ENCODE measurements at regions not wholly inside any gene's neighbourhood (a gene's known extent, or its start where the extent isn't known, plus 50 kb on each side); places are given as distances from the start of the nearest gene placed in this dataset.
"Not testable (repeated sequence)": the region's sequence is repeated elsewhere in the genome, so short reads cannot be mapped to it uniquely, and the experiment has no call there.

DNA sequence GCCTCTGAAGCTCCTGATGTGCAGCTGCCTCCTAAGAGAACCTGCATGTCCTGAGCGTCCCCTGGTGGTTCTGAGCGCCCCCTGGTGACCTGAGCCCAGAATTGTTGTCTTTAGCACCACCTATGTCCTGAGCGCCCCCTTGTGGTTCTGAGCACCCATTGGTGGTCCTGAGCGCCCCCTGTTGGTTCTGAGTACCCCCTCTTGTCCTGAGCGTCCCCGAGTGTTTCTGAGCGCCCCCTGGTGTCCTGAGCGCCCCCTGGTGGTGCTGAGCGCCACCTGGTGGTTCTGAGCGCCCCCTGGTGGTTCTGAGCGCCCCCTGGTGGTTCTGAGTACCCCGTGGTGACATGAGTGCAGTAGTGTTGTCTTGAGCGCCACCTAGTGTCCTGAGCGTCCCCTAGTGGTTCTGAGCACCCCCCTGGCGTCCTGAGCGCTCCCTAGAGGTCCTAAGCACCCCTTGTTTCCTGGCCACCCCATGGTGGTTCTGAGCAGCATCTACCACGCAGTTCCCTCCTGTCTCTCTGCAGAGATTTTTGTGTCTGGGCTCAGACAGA, 782.5 kb downstream of the TMEM121 start:
- POLR2A ChIA-PET: no interaction called here
- Mint-ChIP-seq H3K4me3 (peak overlapping the region in 2 of 10 donors; percentile 28 to 56), H3K27ac (peak overlapping the region in 3 of 10 donors; percentile 6 to 84 (median 73)), H3K36me3 (no peaks in the 10 kb centered on the region), H3K9me3 (peaks cover 0 to 4% (median 0%) of the 10 kb centered on the region in 9 donors), H3K4me1 (no peaks in the 10 kb centered on the region), H3K27me3 (peaks cover 0 to 27% (median 4%) of the 10 kb centered on the region in 5 donors)
- ATAC-seq (peak; percentile 64 to 65), DNase-seq (peak; percentile 42 to 78 (median 62))

DNA sequence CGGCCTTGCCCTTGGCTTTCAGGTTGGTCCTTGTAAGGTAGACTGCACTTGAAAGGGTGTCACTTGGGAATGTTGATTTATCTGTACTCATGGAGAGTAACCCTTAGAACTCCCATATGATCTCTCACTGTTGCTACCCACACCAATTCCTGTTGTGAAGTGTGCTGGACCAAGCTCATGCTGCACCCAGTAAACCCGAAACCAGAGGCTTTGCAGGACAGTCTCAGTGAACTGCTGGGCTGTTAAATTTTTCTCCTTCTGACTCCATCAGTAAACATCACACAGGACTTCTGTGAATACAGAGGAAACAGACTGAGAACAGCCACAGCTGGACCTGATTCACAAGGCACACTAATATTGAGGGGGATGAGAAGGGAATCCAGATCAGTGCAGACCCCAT, 783.0 kb downstream of the TMEM121 start:
- no peaks in the 10 kb centered on the region for H3K36me3 Mint-ChIP-seq
- peak overlapping the region in 3 of 10 donors; percentile 6 to 84 (median 73) for H3K27ac Mint-ChIP-seq
- H3K27me3 Mint-ChIP-seq: peaks cover 0 to 32% (median 4%) of the 10 kb centered on the region in 5 donors
- no peak for DNase-seq
- H3K9me3 Mint-ChIP-seq: peaks cover 0 to 4% (median 0%) of the 10 kb centered on the region in 9 donors
- H3K4me3 Mint-ChIP-seq: no peak overlapping the region
- POLR2A ChIA-PET: no interaction called here
- ATAC-seq: no peak
- no peaks in the 10 kb centered on the region for H3K4me1 Mint-ChIP-seq

DNA sequence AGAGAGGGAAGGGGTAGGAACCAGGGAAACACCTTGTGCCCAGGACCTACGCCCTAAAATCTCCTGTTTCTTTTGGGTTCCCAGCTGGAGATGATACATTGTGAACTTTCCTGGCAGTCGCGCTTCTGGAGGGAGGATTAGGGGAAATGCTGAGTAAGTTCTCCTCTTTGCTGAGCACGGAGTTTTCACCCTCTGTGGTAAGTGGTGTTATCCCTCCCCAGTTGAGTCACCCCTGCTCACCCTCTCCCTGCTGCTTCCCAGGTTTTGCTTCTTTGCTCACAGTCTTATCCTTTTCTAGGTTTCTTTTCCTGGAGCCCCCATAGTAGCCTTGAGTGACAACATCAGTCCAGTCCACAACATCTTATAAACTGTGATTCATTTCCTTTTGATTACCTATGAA, 789.1 kb downstream of the TMEM121 start:
- Mint-ChIP-seq H3K27me3 (peaks cover 0 to 12% (median 1%) of the 10 kb centered on the region in 5 donors), H3K36me3 (no peaks in the 10 kb centered on the region), H3K9me3 (peaks cover 0 to 6% (median 0%) of the 10 kb centered on the region in 9 donors), H3K4me1 (no peaks in the 10 kb centered on the region), H3K4me3 (no peak overlapping the region), H3K27ac (no peak overlapping the region)
- POLR2A ChIA-PET: no interaction called here
- no peak for ATAC-seq
- no peak for DNase-seq

DNA sequence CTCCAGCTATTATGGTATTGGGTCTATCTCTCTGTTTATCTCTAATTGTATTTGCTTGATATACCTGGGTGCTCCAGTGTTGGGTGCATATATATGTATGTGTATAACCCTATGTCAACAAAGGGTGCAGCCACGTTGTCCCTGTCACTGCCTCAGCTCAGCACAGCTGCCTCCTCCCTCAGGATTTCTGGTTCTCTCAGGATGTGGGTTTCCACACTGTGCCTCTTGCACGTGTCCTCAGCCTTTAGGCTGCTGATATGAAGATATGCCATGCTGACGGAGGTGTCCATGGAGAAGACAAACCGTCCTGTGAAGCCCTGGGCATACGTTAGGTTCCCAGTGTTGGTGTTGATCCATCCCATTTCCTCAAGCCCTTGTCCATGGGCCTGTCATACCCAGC, 791.2 kb downstream of the TMEM121 start:
- POLR2A ChIA-PET: no interaction called here
- H3K36me3 Mint-ChIP-seq: no peaks in the 10 kb centered on the region

DNA sequence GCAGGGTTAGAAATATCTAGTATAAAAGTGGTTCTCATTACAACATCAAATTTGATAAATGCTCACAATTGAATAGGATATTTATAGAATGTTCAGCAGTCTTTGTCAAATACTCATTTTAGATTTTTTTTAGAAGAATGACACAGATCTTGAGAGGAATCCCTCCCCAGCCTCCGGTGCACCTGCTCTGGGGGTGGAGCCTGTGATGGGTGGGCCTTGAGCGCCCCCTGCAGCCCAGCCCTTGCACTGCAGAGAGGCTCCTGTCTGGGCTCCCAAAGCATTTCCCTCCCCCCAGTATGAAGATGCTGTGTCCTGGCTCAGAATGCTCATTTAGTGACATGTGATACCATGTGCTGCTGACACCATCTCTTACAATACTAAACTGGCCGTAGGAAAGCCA, 792.3 kb downstream of the TMEM121 start:
- no peak overlapping the region for H3K27ac Mint-ChIP-seq
- no peaks in the 10 kb centered on the region for H3K36me3 Mint-ChIP-seq
- peaks cover 0 to 6% (median 0%) of the 10 kb centered on the region in 9 donors for H3K9me3 Mint-ChIP-seq
- no peaks in the 10 kb centered on the region for H3K4me1 Mint-ChIP-seq
- no peak overlapping the region for H3K4me3 Mint-ChIP-seq
- POLR2A ChIA-PET: no interaction called here
- H3K27me3 Mint-ChIP-seq: peaks cover 3 to 23% (median 10%) of the 10 kb centered on the region in 5 donors
- DNase-seq (peak; percentile 24 to 68 (median 48)), ATAC-seq (peak; percentile 36 to 50)

More for the DNA sequence above, 791.2 kb downstream of the TMEM121 start:
- DNase-seq: no peak
- H3K9me3 Mint-ChIP-seq: peaks cover 0 to 6% (median 0%) of the 10 kb centered on the region in 9 donors
- ATAC-seq: no peak
- H3K4me3 Mint-ChIP-seq: no peak overlapping the region
- peak overlapping the region in 1 of 10 donors; percentile 35 for H3K27ac Mint-ChIP-seq
- H3K27me3 Mint-ChIP-seq: peaks cover 0 to 14% (median 8%) of the 10 kb centered on the region in 5 donors
- no peaks in the 10 kb centered on the region for H3K4me1 Mint-ChIP-seq

DNA sequence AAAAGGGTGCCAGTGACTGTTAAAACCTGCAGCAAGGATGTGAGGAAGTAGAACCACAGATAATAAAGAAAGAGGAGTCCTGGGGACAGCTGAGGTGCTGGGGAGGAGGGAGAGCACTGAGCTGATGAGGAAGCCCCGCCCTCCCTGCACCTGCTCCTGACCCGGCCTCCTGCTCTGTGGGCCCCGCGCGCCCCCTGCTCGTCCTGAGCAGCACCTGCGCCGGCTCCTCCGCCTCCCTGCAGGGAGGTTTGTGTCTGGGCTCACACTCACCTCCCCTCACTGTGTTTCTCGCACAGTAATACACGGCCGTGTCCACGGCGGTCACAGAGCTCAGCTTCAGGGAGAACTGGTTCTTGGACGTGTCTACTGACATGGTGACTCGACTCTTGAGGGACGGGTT, 797.6 kb downstream of the TMEM121 start:
- H3K4me1 Mint-ChIP-seq, POLR2A ChIA-PET, H3K27ac Mint-ChIP-seq, ATAC-seq, H3K4me3 Mint-ChIP-seq, H3K9me3 Mint-ChIP-seq, H3K36me3 Mint-ChIP-seq: not testable (repeated sequence)
- H3K27me3 Mint-ChIP-seq: peaks cover 3 to 40% (median 11%) of the 10 kb centered on the region in 5 donors
- DNase-seq: peak in 3 of 10 donors; percentile 11 to 68 (median 31)

DNA sequence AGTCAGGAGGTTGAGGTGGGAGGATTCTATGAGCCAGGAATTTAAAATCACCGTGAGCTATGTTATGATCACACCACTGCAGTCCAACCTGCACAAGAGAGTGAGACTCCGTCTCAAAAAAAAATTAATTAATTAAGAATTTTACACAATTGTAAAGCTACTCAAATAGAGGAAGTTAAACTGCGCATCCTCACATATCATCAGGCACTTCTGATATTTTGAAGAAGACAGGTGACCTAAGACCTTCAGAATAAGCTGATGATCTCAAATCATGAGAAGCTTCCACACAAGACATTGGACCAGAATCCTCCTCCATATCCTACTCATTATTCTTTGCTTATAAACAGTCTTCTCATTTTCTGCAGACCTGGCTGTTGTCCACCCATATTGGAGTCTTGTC, 800.9 kb downstream of the TMEM121 start:
- ATAC-seq (no peak), DNase-seq (no peak)
- Mint-ChIP-seq H3K4me1 (no peaks in the 10 kb centered on the region), H3K27ac (no peak overlapping the region), H3K36me3 (no peaks in the 10 kb centered on the region), H3K27me3 (peaks cover 3 to 59% (median 17%) of the 10 kb centered on the region in 5 donors), H3K4me3 (no peak overlapping the region), H3K9me3 (no peaks in the 10 kb centered on the region)
- POLR2A ChIA-PET: no interaction called here

DNA sequence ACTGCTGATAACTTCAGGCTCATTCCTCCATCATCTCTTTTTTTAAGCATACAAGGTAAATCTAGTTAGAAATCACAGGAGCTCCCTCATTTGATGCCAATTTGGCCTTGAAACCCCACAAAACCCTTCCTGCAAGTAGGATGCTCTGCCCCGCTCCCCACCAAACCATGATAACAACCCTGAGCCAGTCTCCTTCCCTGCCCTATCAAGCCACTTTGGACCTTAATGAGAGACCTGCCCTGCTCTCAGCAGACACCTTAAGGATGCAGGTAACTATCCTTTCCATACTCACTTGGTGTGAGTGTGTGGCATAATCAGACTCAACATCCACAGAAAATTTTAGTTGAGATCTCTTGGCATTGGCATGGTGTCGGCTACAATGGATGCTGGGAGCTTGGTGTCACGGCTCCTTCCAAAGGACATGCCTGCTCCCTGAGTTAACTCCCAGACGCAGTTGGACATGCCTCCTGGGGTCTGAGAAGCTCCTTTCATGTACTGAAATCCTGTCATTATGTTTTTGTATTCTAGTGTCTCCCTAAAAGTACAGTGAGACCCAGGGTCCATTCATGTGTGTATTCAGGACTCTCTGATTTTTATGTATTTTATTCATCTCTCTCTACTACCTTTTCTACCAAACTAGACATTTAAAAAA, 801.4 kb downstream of the TMEM121 start:
- H3K36me3 Mint-ChIP-seq, ATAC-seq, H3K4me3 Mint-ChIP-seq, H3K4me1 Mint-ChIP-seq, H3K9me3 Mint-ChIP-seq, POLR2A ChIA-PET, H3K27ac Mint-ChIP-seq, DNase-seq: not testable (repeated sequence)
- peaks cover 2 to 54% (median 16%) of the 10 kb centered on the region in 5 donors for H3K27me3 Mint-ChIP-seq

DNA sequence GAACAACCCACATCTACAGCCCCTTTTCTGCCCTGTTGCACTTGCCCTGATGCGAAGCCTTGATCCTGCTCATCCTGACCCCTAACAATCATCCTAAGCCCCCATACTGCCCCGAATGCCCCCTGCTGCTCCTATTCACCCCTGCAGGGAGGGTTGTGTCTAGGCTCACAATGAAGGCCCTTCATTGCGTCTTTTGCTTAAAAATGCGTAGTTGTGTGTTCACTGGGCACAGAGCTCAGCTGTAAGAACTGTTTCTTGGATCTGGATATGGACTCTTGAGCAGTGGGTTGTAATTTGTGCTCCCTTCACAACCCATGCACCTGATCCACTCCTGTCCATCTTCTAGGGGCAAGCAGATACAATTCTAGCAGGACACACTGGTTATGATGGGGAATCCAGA, 802.9 kb downstream of the TMEM121 start:
- H3K36me3 Mint-ChIP-seq, H3K9me3 Mint-ChIP-seq, H3K4me3 Mint-ChIP-seq, H3K4me1 Mint-ChIP-seq, POLR2A ChIA-PET, DNase-seq, ATAC-seq: not testable (repeated sequence)
- peak overlapping the region in 1 of 10 donors; percentile 30 for H3K27ac Mint-ChIP-seq
- peaks cover 0 to 42% (median 16%) of the 10 kb centered on the region in 5 donors for H3K27me3 Mint-ChIP-seq

DNA sequence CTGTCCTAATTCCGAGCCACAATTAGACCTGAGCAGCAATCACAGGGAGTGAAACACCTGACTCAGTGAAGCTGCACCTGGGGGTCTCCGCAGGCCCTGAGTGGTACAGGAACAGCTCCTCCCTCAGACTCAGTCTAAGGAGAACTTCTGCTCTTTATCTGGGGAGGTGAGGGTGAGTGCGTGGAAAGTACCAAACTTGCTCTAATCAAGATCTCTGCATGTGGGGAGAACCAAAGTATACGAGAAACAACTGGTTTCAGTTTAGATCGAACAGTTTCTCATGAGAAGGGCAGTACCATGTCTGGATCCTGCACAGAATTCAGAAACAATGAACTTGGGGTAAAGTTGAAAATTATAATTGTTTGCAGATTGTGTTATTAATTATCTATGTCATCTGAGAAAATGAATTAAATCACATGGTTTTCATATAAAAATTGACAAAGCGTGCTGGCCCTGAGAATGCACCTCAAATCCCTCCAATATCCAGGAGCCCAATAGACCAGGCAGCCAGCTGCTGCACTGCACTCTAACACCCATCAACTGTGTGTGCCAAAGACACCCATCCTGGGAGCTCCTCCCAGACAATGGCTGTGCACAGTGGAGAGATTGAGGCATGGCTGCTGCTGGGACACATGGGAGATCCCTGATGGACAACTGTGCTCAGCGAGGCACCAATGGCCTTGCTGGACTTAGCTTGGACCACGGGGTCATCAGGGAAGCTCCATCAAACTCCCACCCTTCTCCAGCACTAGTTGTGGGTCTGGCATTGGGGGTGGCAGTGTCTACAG, 803.8 kb downstream of the TMEM121 start:
- H3K9me3 Mint-ChIP-seq, H3K36me3 Mint-ChIP-seq, DNase-seq, POLR2A ChIA-PET, H3K4me3 Mint-ChIP-seq, H3K27ac Mint-ChIP-seq, ATAC-seq, H3K4me1 Mint-ChIP-seq: not testable (repeated sequence)
- H3K27me3 Mint-ChIP-seq: peaks cover 0 to 42% (median 18%) of the 10 kb centered on the region in 5 donors

DNA sequence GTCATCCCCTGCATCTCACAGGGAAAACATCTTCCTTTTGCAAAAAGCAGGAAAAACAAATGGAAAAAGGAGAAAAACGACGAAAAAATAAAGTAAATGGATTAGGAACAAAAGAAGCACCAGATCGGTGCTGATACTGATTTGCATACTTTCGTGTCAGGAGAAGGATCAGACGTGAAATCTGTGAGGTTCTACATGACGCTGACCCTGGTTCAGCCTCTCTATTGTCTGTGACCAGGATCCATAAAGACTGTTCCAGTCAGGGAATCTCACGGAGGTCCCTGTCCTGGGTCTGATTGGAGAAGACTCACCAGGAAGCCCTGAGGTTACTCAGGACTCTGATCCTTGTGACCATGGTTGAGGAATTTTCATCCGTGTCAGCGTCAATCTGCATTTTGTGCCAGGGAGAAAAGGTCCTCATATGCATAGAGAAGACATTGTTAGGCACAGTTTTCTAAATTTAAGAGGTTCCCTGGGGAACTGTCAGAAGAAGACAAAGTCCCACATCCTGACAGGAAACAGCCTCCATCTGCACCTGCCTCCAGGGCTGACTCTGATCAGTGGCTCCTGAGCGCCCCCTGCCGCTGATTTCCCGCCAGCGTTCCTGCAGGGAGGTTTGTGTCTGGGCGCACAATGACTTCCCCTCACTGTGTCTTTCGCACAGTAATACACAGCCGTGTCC, 808.2 kb downstream of the TMEM121 start:
- H3K27ac Mint-ChIP-seq, ATAC-seq, H3K36me3 Mint-ChIP-seq, POLR2A ChIA-PET, H3K9me3 Mint-ChIP-seq, H3K4me1 Mint-ChIP-seq: not testable (repeated sequence)
- Mint-ChIP-seq H3K27me3 (peaks cover 0 to 22% (median 13%) of the 10 kb centered on the region in 5 donors), H3K4me3 (peak overlapping the region in 1 of 10 donors; percentile 36)
- peak in 9 of 10 donors; percentile 32 to 87 (median 66) for DNase-seq

DNA sequence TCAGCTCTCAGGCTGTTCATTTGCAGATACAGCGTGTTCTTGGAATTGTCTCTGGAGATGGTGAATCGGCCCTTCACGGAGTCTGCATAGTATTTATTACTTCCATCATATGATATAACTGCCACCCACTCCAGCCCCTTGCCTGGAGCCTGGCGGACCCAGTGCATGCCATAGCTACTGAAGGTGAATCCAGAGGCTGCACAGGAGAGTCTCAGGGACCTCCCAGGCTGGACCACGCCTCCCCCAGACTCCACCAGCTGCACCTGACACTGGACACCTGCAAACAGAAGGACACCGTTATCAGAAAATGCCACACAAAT, 808.7 kb downstream of the TMEM121 start:
- H3K27ac Mint-ChIP-seq, DNase-seq, H3K36me3 Mint-ChIP-seq, ATAC-seq, H3K4me1 Mint-ChIP-seq, H3K9me3 Mint-ChIP-seq, POLR2A ChIA-PET: not testable (repeated sequence)
- H3K27me3 Mint-ChIP-seq: peaks cover 0 to 22% (median 12%) of the 10 kb centered on the region in 5 donors
- peak overlapping the region in 1 of 10 donors; percentile 36 for H3K4me3 Mint-ChIP-seq

DNA sequence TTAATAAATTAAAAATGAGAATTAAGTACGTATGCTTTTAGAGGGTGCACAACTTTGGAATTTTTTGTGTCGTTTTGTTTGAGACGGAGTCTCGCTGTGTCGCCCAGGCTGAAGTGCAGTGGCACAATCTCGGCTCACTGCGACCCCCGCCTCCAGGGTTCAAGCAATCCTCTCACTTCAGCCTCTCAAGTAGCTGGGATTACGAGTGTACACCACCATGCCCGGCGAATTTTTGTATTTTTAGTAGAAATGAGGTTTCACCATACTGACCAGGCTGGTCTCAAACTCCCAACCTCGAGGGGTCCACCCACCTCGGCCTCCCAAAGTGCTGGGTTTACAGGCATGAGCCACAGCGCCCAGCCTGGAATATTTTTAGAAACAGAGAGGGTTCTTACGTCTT, 812.4 kb downstream of the TMEM121 start:
- H3K4me1 Mint-ChIP-seq, ATAC-seq, H3K9me3 Mint-ChIP-seq, H3K27ac Mint-ChIP-seq, DNase-seq, H3K36me3 Mint-ChIP-seq, H3K4me3 Mint-ChIP-seq, POLR2A ChIA-PET: not testable (repeated sequence)
- peaks cover 0 to 15% (median 7%) of the 10 kb centered on the region in 5 donors for H3K27me3 Mint-ChIP-seq
